Heart left ventricle (tissue), 16 donors: ENCODE measurements at regions not wholly inside any gene's neighbourhood (a gene's known extent, or its start where the extent isn't known, plus 50 kb on each side); places are given as distances from the start of the nearest gene placed in this dataset.

ENCODE experiments used
- ATAC-seq, 4 donors: fragments of 200-7000 bp; cut with Tn5 transposase; one replicate each; pipeline ENCODE4 v1.9.1; 2020 to 2022; ENCODE audit warnings: moderate library complexity in 4 of 4, mild to moderate bottlenecking in 3 of 4, moderate number of reproducible peaks in 1 of 4
- DNase-seq, 5 donors: peaks; one replicate each; pipeline ENCODE4 v3.0.0-alpha.2; 2020
- H3K27ac ChIP-seq, 12 donors: fragments of 200-600 bp; sonication (generic) in 4 of 12; one replicate each; pipeline versions ENCODE4 v1.5.0 to v1.8.0; 2016 to 2022; ENCODE audit warnings: mild to moderate bottlenecking in 2 of 12
- H3K27me3 ChIP-seq, 9 donors: fragments of 200-600 bp; sonication (generic) in 2 of 9; one replicate each; pipeline versions ENCODE4 v1.5.1 to v1.8.0; 2016 to 2022; ENCODE audit warnings: mild to moderate bottlenecking in 3 of 9
- H3K36me3 ChIP-seq, 9 donors: fragments of 200-600 bp; sonication (generic) in 2 of 9; one replicate each; pipeline versions ENCODE4 v1.5.0 to v1.8.0; 2018 to 2022; ENCODE audit warnings: mild to moderate bottlenecking in 2 of 9
- H3K4me1 ChIP-seq, 12 donors: fragments of 200-600 bp; sonication (generic) in 4 of 12; one replicate each; pipeline versions ENCODE4 v1.5.0 to v1.8.0; 2016 to 2022; ENCODE audit warnings: mild to moderate bottlenecking in 3 of 12
- H3K4me3 ChIP-seq, 12 donors: fragments of 200-600 bp; sonication (generic) in 4 of 12; one replicate each; pipeline versions ENCODE4 v1.5.0 to v1.8.0; 2017 to 2022; ENCODE audit warnings: mild to moderate bottlenecking in 9 of 12, moderate library complexity in 4 of 12
- H3K9me3 ChIP-seq, 12 donors: fragments of 200-600 bp; sonication (generic) in 4 of 12; one replicate each; pipeline versions ENCODE4 v1.5.0 to v1.8.0; 2016 to 2022; ENCODE audit warnings: mild to moderate bottlenecking in 1 of 12
- POLR2A ChIP-seq, 2 donors: fragments of 450-650 bp; IDR thresholded peaks; one replicate each; pipeline ENCODE4 v1.6.1; 2017; ENCODE audit warnings: antibody characterized with exemption in 2 of 2, mild to moderate bottlenecking in 2 of 2, moderate library complexity in 2 of 2
- WGBS, 4 donors: extraction: QIAGEN DNeasy Blood & Tissue Kit in 2 of 4; methylation state at CpG; one replicate each; pipeline versions ENCODE4 v1.1.5 to v1.1.7; 2013 to 2018; 5-methylcytosine and 5-hydroxymethylcytosine counted together
- intact Hi-C, 10 donors: fragments of 100-400 bp; cut with DNase I; formaldehyde crosslinking; loops; one replicate each; pipeline versions ENCODE4 v1.11.1 to v1.14.2; 2022
- TF ChIP-seq, protein P1 (sequence below), 12 donors: fragments of 200-600 bp; sonication (generic) in 4 of 12; IDR thresholded peaks; one replicate each; pipeline versions ENCODE4 v1.5.0 to v1.8.0; 2018 to 2022; ENCODE audit warnings: antibody characterized with exemption in 12 of 12, mild to moderate bottlenecking in 5 of 12
- donor health status: ischemic (EF 13 %, LVEDD 7.1; RV severe dilation, severe dysfunction).
- donor health status: healthy with polysubstance abuse.
- donor health status: DM: no; HTN: yes; CAD: no.
- donor health status: DM: no; HTN: no; CAD: no.
- donor health status: ischemic (EF 25% LVEDD 6.9; RV normal size, moderate dysfunction).
- donor health status: ischemic (EF 25% LVEDD 5.7; RV mildly dilated, moderate dysfunction).
- donor health status: healthy.
- donor health status: DM: yes; HTN: yes; CAD: no.
- donor health status: ischemic (EF 35%, LVEDD 5.7; RV mildly dilated, moderate dysfunction).
- donor health status: nonischemic (EF 11% LVEDD 7.7; RV severe dilation, severe dysfunction).
- donor health status: DM: yes; HTN: yes; CAD: no.
- donor health status: PGD.
- donor health status: ischemic (EF 29% LVEDD 5.4; RV normal size, mild dysfunction).
- donor health status: nonischemic (EF 23%, LVEDD 6.1; RV moderate dilation, normal function).

DNA sequence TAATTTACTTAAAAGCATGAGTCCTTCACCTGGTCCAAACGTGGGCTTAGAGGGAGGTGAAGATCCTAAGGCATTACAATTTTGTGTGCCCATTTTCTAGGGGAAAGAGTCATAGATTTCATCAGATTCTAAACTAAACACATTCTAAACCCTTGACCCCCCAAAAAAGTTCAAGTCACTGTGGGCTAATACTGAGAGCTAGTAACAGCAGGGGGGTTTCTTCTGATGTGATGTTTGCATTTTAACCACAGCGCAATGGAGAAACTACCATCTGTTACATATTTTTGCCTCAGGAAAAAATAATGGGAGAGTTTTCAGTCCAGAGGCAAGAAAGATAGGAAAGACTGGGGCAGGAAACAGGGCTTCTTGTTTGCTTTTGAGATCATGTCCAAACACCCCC, 110.8 kb upstream of the SLC1A3 start:
- DNase-seq: no peak
- WGBS, 4 donors: 60 to 68% (median 65%) methylated on average over 2 of the region's 2 CpGs
- H3K27me3 ChIP-seq: peaks cover 0 to 7% (median 0%) of the 10 kb centered on the region in 9 donors
- peak overlapping the region in 1 of 12 donors; percentile 65 for H3K27ac ChIP-seq
- H3K4me1 ChIP-seq: no peaks in the 10 kb centered on the region
- H3K4me3 ChIP-seq: no peak overlapping the region
- no peak for TF ChIP-seq POLR2A (IDR thresholded peaks at IDR 0.05)
- TF ChIP-seq, protein P1, sequence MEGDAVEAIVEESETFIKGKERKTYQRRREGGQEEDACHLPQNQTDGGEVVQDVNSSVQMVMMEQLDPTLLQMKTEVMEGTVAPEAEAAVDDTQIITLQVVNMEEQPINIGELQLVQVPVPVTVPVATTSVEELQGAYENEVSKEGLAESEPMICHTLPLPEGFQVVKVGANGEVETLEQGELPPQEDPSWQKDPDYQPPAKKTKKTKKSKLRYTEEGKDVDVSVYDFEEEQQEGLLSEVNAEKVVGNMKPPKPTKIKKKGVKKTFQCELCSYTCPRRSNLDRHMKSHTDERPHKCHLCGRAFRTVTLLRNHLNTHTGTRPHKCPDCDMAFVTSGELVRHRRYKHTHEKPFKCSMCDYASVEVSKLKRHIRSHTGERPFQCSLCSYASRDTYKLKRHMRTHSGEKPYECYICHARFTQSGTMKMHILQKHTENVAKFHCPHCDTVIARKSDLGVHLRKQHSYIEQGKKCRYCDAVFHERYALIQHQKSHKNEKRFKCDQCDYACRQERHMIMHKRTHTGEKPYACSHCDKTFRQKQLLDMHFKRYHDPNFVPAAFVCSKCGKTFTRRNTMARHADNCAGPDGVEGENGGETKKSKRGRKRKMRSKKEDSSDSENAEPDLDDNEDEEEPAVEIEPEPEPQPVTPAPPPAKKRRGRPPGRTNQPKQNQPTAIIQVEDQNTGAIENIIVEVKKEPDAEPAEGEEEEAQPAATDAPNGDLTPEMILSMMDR (IDR thresholded peaks at IDR 0.05): no peak
- intact Hi-C loops: no loop called here
- ATAC-seq: no peak
- no peaks in the 10 kb centered on the region for H3K36me3 ChIP-seq
- H3K9me3 ChIP-seq: no peaks in the 10 kb centered on the region

- H3K27me3 ChIP-seq: peaks cover 0 to 7% (median 0%) of the 10 kb centered on the region in 9 donors
- TF ChIP-seq POLR2A (IDR thresholded peaks at IDR 0.05): no peak
- TF ChIP-seq, protein P1 (IDR thresholded peaks at IDR 0.05): no peak
- H3K27ac ChIP-seq: no peak overlapping the region
- 72 to 80% (median 75%) methylated on average over 4 of the region's 4 CpGs for WGBS, 4 donors
- H3K4me3 ChIP-seq: no peak overlapping the region
- no peaks in the 10 kb centered on the region for H3K9me3 ChIP-seq
- no peaks in the 10 kb centered on the region for H3K4me1 ChIP-seq
- DNase-seq: no peak
- ATAC-seq: no peak
- H3K36me3 ChIP-seq: no peaks in the 10 kb centered on the region
- intact Hi-C loops: no loop called here
These were observed 109.9 kb upstream of the SLC1A3 start for GRCh38 chr5:36496471-36496870.

DNA sequence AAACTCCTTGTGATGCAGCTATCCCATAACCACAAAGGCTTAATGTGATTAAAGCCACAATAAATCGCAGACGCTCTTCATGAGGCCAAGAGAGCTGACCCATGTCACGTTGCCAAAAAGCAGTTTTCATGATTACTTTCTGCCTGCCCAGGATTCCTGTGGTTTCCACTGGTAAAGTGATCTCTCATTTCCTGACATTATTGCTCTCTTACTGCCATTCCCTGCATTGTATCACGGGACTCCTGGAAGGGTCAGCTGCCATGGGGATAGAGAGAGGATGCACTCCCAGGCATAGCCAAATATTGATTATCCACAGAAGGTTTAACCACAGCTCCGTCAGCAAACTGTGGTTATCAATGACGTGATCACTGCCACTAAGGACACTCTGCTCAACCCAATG, 103.8 kb upstream of the SLC1A3 start:
- no peak overlapping the region for H3K27ac ChIP-seq
- WGBS, 4 donors: 59 to 65% (median 60%) methylated on average over 6 of the region's 6 CpGs
- H3K4me1 ChIP-seq: peaks cover 0 to 6% (median 0%) of the 10 kb centered on the region in 12 donors
- H3K4me3 ChIP-seq: no peak overlapping the region
- no peaks in the 10 kb centered on the region for H3K36me3 ChIP-seq
- DNase-seq (no peak), ATAC-seq (no peak)
- H3K27me3 ChIP-seq: no peaks in the 10 kb centered on the region
- intact Hi-C loops: loop anchor here in 2 of 10 donors (5.0 to 10.0 kb wide), 2 partner anchors 85 to 192 kb away; no protein-coding TSS in a partner anchor
- no peaks in the 10 kb centered on the region for H3K9me3 ChIP-seq
- TF ChIP-seq, protein P1 (IDR thresholded peaks at IDR 0.05): no peak
- no peak for TF ChIP-seq POLR2A (IDR thresholded peaks at IDR 0.05)

DNA sequence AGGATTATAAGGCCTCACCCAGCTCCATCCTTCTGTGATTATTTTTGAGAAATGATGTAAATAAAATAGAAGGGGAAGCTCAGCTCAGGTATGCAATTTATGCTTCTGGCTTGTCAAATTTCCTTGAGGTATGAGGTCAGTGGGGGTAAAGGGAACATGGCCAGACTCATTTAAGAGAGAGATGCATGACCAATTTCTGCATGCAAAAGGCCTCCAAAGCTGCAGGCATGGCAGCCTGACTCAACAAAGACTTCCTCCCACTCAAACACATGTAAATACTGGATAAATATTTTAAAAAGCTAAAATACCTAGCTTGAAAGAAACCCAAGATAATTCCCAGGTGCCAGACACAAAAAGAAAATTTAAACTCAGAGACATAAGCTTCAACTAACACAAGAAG, 101.4 kb upstream of the SLC1A3 start:
- H3K27ac ChIP-seq: no peak overlapping the region
- intact Hi-C loops: loop anchor here in 8 of 10 donors (5.0 to 10.0 kb wide), 3 partner anchors 88 to 190 kb away; no protein-coding TSS in a partner anchor
- no peak overlapping the region for H3K4me3 ChIP-seq
- TF ChIP-seq, protein P1 (IDR thresholded peaks at IDR 0.05): no peak
- no peak for TF ChIP-seq POLR2A (IDR thresholded peaks at IDR 0.05)
- no peaks in the 10 kb centered on the region for H3K36me3 ChIP-seq
- no peak for DNase-seq
- no peak for ATAC-seq
- H3K27me3 ChIP-seq: no peaks in the 10 kb centered on the region
- peaks cover 0 to 4% (median 0%) of the 10 kb centered on the region in 12 donors for H3K9me3 ChIP-seq
- peaks cover 0 to 6% (median 0%) of the 10 kb centered on the region in 12 donors for H3K4me1 ChIP-seq
